Inflammatory macrophage (primary cell): ENCODE measurements at regions not wholly inside any gene's neighbourhood (a gene's known extent, or its start where the extent isn't known, plus 50 kb on each side); places are given as distances from the start of the nearest gene placed in this dataset.
"Not testable (repeated sequence)": the region's sequence is repeated elsewhere in the genome, so short reads cannot be mapped to it uniquely, and the experiment has no call there.

Source experiments
- DNase-seq, 2 donors: peaks; one replicate each; pipeline ENCODE4 v3.0.0-alpha.2; 2020 to 2022

DNA sequence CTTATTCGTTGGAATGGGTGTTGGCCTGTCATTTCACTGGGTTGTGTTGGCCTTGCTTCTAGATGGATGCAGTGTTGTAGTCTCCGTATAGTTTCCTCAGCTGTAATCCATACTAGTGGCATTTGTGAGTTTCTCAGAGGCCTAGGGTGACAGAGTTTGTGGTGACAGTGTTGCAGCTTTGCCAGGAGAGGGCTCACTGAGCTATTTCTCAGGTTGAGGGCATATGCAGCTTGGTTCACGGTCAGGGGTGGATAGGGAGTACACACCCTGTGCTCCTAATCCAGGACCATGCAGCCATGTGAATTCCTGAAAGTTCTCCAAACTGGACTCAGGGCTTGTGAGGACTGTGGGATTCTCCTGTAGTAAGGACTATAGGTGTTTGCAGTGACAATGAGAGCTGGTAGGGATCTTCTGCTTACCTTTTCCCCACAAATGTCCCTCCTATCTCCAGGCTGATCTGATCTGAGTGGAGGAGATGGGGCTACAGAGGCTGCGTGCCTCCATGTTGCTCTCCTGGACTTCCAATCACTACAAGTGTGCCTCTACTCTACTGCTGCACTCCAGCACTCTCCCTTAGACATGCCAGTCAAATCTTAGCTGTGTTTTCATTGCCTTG is 229.0 kb downstream of the STK31 start:
- DNase-seq: no peak

DNA sequence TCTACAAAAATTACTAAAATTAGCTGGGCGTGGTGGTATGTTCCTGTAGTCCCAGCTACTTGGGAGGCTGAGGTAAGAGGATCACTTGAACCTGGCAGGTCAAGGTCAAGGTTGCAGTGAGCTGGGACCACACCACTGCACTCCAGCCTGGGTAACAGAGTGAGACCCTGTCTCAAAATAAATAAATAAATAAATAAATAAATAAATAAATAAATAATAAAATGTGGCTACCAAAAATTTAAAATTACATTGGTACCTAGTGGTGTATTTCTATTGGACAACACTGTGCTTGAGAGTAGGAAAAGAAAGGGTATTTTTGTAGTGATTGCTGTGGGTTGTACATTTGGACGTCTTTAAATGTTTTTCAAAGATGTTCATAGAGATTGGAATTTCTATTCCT is 229.7 kb downstream of the STK31 start:
- DNase-seq: not testable (repeated sequence)

DNA sequence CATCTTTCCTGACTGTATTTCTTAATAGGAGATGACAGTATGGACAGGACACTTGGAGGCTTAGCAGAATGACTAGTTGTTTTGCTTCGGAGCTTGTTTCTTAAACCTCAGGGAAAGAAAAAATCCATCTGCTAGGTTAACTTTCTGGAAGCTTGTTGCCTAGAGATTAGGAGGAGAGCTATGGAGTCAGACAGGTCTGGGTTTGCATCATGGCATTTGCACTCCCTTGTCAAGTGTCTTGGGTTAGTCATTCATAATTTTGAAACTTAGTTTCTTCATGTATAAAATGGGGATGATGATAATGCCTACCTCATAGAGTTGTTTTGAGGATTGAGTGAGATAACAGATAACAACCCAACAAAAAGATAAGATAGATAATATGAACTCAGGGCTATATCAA is 231.5 kb downstream of the STK31 start:
- no peak for DNase-seq

DNA sequence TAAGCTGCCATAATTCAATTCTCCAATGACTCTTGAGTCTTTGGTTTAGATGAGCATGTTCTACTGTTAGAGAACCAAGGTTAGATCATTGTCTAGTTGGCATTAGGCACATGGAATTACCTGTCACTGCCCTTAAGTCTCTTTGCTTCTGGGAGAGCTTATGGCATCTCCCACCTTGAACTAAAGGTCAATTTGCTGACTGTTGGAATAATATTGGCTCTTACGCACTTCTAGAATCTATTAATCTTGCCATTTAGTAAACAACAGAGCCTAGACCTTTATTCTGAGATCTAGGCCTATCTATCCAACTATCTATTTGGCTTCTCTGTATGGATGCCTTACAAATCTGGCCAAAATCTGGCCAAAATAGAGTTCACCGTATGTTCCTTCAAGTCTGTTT is 232.0 kb downstream of the STK31 start:
- DNase-seq: no peak

DNA sequence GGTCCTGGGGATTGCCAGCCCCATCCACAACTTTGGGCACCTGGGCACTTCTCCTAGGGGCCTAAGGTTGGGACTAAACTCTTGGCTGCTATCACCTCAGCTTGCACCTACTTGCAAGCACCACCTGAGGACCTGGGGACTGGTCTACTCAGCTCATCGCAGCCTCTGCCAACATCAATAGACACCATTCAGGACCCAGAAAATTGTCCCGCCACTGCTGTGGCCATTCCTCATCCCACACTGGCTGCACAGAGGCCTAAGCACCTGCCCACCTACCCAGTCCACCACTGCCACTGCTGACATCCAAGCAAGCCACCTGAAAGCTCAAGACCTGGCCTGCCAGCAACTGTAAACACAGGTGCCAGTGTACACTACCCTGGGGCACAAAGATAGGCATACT is 234.1 kb downstream of the STK31 start:
- DNase-seq: no peak

DNA sequence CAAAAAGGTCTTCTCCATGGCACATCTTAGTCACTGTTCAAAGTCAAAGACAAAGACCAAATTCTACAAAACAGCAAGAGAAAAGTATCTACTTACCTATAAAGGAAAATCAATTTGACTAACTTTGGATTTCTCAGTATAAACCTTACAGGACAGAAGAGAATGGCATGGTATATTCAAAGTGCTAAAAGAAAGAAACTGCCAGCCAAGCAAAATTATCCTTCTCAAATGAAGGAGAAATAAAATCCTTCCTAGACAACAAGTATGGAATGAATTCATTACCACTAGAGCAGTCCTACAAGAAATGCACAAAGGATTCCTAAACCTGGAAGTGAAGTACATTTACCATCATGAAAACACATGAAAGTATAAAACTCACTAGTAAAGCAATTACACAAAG is 235.5 kb downstream of the STK31 start:
- no peak for DNase-seq

DNA sequence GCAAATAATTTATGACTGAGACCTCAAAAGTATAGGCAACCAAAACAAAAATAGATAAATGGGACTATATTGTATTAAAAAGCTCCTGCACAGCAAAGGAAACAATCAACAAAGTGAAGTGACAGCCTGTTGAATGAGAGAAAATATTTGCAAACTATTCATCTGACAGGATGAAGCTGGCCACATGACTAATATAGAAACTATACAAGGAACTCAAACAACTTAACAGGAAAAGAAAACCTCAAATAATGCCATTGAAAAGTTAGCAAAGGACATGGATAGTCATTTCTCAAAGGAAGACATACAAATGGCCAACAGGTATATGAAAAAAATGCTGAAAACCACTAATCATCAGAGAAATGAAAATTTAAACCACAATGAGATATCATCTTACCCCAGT is 245.1 kb downstream of the STK31 start:
- no peak for DNase-seq

DNA sequence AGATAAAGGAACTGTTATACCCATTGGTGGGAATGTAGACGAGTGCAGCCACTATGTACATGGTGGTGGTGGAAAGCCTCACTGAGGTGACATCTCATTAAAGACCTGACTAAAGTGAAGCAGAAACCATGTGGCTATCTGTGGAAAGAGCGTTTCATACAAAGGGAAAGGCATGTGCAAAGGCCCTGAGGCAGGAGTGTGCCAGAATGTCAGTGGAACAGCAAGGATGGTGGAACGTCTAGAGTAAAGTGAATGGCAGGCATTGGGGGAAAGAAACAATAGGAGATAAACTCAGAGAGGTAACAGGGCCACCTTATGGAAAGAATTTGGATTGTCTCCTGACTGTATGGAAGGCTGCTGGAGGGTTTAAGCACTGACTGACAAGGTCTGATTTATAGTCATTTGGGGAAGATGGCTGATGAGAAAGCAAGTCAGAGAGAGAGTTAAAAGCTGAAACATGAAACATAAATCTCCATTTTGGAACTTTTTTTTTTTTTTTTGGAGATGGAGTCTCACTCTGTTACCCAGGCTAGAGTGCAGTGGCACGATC is 245.7 kb downstream of the STK31 start:
- DNase-seq: no peak

DNA sequence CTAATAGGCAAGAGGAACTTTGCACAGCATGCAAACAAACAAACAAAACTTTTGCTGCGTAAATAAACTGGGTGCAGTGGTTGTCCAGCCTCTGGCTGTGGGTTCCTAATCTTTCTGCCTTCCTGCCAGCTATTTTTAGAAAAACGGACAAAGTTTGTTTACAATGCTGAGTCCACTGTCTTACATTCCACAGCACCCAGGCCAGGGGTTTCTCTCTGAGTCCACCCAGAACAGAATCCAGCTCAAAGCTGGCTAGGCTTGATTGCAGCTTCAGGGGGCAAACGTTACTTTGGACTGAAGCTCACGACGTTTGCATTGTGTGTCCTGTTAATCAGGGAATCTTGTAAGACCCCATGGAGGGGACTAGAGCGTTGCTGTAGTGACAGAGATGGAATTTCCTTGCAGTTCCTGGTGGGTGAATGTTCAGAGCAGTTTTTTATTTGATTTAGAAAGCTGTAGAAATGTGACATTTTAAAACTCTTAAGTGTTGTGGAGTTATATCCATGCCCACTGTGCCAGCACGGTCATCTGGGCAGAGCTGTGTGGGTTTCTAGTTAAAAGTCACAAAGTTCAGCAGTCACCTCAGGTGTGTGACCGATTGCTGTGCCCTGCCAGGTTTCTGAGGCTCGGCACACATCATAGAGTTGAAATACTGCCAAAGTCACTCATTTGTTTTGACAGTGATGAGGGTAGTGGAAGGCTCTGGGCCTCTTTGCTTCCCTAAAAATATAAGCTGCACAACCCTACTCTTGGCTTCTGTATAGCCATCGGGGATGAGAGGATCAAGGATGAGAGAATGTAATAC is 247.0 kb downstream of the STK31 start:
- no peak for DNase-seq

DNA sequence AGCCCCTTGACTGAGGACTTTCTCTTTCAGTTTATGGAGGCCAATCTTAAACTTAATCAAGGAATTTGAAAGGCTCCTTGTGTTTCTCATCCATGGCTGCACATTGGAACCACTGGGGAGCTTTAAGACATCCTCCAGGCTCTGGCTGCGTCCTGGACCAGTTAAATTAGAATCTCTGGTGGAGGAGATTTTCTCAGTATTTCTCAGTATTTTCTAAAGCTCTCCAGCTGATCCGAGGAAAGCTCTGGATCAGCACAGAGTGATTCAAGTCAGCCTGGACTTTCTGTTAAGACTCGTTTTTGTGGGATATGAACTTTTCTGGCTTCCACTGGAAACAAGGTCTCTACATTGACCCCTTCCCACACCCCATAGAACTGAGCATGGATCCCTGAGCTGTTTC is 249.8 kb downstream of the STK31 start:
- DNase-seq: no peak

DNA sequence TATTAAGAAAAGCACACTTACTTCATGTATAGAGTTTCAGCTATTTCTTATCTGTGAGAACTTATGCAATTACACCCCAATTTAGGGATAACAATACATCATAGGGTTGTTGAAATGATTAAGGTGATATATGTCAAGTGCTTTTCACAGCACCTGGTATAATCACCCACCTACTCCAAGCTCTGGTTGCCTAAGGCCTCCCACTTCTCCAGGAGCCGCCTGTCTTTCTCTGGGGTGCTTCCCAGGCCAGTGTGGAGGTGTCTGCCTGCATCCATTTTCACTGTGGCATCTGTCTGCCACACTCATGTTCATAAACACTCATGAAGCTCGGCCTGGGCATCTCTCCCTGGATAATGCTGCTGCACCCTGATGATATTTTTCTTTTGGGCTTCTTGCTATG is 250.3 kb downstream of the STK31 start:
- DNase-seq: no peak

DNA sequence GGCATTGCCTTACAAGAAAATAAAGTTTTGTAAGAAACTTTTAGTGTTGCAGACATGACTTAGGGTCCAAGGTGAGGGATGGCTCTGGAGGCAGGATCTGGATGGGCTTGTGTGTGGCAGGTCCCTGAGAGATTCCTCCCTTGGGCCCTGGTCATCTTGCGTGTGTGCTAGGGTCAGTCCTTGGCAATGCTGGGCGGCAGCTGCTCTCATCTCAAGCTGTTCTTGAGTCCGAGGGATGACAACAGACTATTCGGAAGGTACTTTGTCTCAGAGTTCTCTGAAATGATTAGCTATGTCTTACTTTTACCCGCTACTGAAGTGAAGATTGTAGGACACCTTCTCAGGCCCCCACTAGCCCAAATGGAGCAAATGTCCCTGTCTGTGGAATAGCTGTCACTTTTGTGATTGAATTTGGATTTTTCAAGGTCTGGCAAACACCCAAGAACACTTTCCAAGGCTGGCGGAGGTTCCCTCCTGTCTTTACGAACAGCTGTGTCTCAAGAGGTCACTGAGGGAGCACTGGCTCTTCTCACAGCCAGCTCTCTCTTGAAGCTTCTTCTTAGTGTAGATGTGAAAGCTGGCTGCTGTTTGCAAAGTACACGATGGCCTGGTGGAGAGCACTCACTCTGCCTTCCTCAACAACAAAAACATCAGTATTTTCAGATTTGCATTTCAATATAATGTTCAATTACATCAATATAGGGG is 253.6 kb downstream of the STK31 start:
- DNase-seq: no peak

DNA sequence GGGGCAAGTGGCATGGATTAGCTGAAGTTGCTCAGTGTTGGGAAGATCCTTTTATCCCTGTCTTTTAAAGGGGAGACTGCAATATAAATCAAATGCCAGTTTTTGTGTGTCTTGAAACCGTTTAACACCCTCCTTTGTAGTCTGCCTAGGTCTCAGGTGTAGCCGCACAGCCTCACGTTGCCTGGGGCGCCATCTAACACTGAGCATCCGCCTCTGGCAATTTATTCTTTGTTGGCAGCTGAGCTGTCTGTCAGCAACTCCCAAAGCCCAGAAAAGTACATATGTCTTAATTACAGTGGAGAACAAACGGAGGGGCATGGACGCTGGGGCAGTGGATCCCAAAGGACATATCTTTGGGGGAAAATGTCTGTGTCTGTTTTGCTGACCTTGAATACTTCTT is 254.7 kb downstream of the STK31 start:
- no peak for DNase-seq

DNA sequence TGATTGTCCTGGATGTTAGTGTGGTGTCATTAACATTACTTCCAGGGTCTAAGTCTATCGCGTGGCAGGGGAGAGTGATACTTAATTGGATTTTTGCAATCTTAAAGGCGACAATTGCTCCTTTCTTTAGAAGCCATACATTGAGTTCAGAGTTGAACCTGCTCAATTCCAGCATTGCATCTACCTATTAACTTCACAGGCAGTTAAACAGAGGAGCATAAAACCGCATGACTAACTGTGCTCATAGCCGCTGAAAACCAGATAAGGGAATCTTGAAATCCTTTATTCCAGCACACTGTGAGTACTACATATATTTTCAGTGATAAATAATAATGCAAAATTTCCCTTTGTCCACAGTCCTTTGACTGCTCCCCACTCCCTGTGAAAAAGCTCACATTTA is 255.3 kb downstream of the STK31 start:
- no peak for DNase-seq

DNA sequence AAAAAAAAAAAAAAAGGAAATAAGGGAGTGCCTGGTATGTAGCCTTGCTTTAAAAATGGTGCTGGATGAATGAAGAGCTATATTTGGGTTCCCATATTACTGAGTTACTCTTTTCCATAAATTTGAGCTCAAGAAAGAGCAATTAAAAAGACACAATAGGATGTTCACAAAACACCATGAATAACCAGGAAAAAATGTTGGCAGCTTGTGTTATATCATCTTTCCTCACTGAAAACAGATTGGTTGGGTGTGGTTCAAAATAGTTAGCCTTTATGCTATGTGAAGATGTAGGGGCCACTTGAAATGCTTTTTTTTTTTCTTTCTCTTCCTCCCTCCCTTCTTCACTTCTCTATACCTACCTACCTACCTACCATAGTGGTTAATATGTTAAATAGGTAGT is 256.9 kb downstream of the STK31 start:
- no peak for DNase-seq

DNA sequence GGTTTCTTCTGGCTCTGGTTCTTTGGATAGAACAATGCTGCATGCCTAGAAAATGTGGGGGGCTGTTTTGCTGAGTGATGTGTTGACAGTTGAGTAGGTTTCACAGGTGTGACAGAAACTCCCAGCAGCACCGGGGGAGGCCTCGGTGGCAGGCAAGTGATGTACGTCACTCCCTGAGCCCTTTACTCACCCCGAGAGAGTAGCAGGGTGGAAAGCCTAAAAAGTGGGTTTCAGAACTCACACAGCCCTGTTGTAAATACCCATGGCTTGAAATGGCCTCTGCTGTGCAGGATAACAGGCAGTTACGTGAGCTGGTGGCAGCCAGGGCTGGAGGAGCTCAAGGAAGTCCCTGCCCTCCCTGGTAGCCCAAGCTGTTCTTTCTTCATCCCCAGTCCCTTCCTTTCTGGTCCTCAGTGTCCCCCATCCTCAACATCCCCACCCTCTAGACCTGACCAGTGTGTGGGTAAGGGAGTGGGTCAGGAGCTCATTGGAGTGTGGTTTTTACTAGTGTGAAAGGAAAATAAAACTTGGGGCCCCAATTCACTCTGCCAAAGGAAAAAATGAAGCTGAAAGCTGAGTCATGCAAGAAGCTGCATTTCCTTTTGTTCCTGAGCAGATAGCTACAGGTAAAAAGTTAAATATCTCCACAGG is 258.1 kb downstream of the STK31 start:
- no peak for DNase-seq

DNA sequence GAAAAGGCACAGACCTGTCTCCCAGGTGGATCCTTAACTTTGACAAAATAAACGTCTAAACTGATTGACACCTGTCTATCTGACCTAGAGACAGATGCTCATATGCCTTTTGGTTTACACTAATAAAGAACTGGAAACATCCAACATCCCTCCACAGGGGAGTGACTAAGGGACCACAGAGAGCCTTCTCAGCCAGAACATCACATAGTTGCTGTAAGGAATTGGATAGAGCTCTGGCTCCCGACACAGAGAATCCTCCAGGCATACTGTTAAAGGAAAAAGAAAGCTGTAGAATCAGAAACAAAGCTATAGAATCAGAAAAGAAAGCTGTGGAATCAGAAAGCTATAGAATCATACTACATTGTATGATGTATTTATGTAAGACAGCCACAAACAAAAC is 258.8 kb downstream of the STK31 start:
- no peak for DNase-seq

DNA sequence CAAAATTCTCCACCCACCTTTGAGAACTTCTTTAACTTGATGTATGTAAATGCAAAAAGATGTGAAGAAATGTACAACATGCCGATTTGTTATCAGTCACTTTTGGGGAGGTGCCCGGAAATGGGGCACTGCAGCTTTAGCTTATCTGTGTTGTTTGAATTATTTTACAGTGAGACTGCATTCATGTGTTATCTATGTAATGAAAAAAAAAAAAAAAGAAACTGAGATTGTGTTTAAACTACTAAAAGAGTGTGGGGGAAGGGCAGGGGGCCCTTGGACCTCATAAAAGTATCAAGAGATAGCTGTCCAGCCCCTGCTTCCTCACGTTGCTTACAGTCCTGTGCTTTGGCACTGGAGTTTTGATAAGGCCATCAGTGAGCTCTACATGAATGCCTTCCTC is 259.4 kb downstream of the STK31 start:
- DNase-seq: no peak

DNA sequence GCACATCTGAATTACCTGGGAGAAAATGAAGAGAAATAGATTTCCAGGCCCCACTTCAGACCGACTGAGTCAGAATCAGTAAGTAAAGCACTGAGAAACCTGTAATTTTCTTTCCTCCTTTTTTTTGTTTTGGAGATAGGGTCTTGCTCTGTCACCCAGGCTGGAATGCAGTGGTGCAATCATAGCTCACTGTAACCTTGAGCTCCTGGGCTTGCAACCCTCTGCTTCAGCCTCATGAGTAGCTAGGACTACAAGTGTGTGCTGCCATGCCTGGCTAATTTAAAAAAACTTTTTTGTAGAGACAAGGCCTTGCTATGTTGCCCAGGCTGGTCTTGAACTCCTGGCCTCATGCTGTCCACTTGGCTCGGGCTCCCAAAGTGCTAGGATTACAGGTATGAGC is 260.2 kb downstream of the STK31 start:
- no peak for DNase-seq

DNA sequence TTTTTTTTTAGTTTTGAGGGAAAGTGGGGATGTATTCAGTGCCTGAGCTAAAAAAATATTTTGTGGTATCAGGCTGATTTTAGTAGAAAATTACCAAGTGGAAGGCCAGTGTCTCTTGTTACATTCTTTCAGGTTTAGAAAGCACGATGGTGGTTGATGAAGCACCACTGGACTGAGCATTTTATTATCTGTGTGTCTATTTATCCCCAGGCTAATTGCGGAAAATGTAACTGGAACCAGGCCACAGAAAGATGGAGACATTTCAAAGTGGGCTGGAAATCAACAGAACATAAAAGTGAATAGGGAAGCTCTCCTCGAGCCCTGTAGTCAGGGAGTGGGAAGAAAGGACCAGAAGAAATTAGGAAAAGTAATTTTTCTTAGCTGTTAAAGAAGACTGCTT is 261.0 kb downstream of the STK31 start:
- no peak for DNase-seq

DNA sequence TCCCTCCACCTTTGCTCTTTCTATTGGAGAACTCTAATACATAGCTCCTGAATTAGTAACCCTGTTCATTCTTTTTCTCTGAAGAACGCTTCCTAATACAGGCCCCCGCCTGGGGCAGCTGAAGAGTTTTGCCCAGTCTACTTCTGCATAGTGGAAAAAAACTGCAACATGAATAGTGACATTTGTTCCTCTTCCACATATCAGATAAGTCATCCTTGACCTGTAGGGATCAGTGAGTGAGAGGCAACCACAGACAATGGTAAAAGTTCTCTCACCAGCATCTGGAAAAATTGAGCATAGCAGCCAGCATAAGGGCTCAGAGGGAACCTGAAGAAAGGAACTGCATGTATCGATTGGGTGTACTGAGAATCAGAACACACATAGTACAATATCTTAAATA is 262.0 kb downstream of the STK31 start:
- DNase-seq: no peak

DNA sequence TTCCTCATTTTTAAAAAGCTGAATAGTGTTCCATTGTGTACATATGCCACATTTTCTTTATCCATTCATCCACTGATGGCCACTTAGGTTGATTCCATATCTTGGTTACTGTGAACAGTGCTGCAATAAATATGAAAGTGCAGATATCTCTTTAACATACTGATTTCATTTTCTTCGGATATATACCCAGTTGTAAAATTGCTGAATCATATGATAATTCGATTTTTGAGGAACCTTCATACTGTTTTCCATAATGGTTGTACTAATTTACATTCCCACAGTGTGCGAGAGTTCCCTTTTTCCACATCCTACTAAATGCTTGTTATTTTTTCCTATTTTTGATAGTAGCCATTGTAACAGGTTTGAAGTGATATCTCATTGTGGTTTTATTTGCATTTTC is 263.2 kb downstream of the STK31 start:
- DNase-seq: no peak

DNA sequence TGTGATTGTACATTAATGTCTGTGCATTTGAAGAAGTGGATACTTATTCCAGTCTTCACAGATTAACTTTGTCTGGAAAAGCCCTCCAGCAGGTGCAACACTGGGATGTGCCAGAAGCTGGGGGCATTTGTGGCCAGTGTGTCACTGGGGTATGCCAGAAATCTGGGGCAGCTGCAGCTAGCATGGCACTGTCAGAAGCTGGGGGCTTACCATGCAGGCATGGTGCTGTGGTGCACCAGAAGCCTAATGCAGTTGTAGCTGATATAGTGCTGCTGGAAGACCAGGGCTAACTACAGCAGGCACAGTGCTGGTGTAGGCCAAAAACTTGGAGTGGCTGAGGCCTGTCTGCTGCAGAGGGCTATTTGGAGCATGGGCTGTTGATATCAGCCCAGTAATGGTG is 270.1 kb downstream of the STK31 start:
- DNase-seq: no peak
